SU-DHL-6 (cell line): ENCODE measurements at regions not wholly inside any gene's neighbourhood (a gene's known extent, or its start where the extent isn't known, plus 50 kb on each side); places are given as distances from the start of the nearest gene placed in this dataset.

Experiments
- H2AFZ ChIP-seq: fragments of 200-600 bp; sonication (generic); 2 replicates; pipeline ENCODE4 v1.6.1; 2014; ENCODE audit warnings: low read depth, mild to moderate bottlenecking, moderate library complexity, mixed read lengths, antibody characterized with exemption, low read length; ENCODE audit not compliant: severe bottlenecking
- H3F3A ChIP-seq: fragments of 200-600 bp; shearing (Covaris generic); 2 replicates; pipeline ENCODE4 v1.6.0; 2016; ENCODE audit warnings: antibody characterized with exemption, mild to moderate bottlenecking; ENCODE audit not compliant: insufficient read depth
- H3K27ac ChIP-seq: fragments of 200-600 bp; sonication (generic); 2 replicates; pipeline ENCODE4 v1.5.1; 2016; ENCODE audit warnings: low read depth, mild to moderate bottlenecking, low read length, moderate library complexity, mixed read lengths
- H3K27me3 ChIP-seq: fragments of 200-600 bp; sonication (generic), shearing (Covaris generic); 2 replicates; pipeline ENCODE4 v1.6.0; 2014; ENCODE audit warnings: mild to moderate bottlenecking, low read length
- H3K36me3 ChIP-seq: fragments of 200-600 bp; sonication (generic); 2 replicates; pipeline ENCODE4 v1.6.1; 2014; ENCODE audit warnings: mild to moderate bottlenecking, low read length, mixed read lengths
- H3K4me2 ChIP-seq: fragments of 300-600, 200-600 bp; shearing (Covaris generic), sonication (generic); 2 replicates; pipeline ENCODE4 v1.6.0; 2014; ENCODE audit warnings: low read length, low read depth, mild to moderate bottlenecking; ENCODE audit not compliant: poor library complexity, severe bottlenecking
- H3K4me3 ChIP-seq: fragments of 200-600 bp; sonication (generic); 2 replicates; pipeline ENCODE4 v1.5.1; 2014; ENCODE audit warnings: antibody characterized with exemption, low read length, mild to moderate bottlenecking, mixed read lengths; ENCODE audit not compliant: insufficient read depth, poor library complexity, severe bottlenecking
- H3K79me2 ChIP-seq: fragments of 200-600 bp; sonication (generic); 2 replicates; pipeline ENCODE4 v1.6.1; 2014; ENCODE audit warnings: mild to moderate bottlenecking, low read length, moderate library complexity; ENCODE audit not compliant: insufficient read depth
- H3K9ac ChIP-seq: fragments of 200-600 bp; sonication (generic); 2 replicates; pipeline ENCODE4 v1.7.0; 2014; ENCODE audit warnings: mild to moderate bottlenecking, low read length
- H3K9me2 ChIP-seq: fragments of 200-600 bp; sonication (generic); replicated peaks from 2 replicates; pipeline ENCODE4 v1.6.1; 2014; ENCODE audit warnings: low read length; ENCODE audit not compliant: insufficient read depth
- H3K9me3 ChIP-seq: fragments of 200-600 bp; sonication (generic); 2 replicates; pipeline ENCODE4 v1.6.1; 2014; ENCODE audit warnings: low read length, mixed read lengths; ENCODE audit not compliant: insufficient read depth
- H4K20me1 ChIP-seq: fragments of 200-600 bp; sonication (generic); 2 replicates; pipeline ENCODE4 v1.6.1; 2014; ENCODE audit warnings: low read depth, mild to moderate bottlenecking, antibody characterized with exemption, low read length, moderate library complexity, mixed read lengths
- EZH2phosphoT487 ChIP-seq: fragments of 200-600 bp; sonication (generic), shearing (Covaris generic); conservative IDR thresholded peaks from 2 replicates; pipeline ENCODE4 v1.6.1; 2018; ENCODE audit warnings: mild to moderate bottlenecking, antibody characterized with exemption, low read length, moderate library complexity, mixed read lengths
- TF ChIP-seq, protein P1 (sequence below): fragments of 200-600 bp; sonication (generic); IDR thresholded peaks from one replicate; pipeline ENCODE4 v1.5.1; 2017; ENCODE audit warnings: antibody characterized with exemption, mild to moderate bottlenecking, low read length, moderate library complexity; ENCODE audit not compliant: insufficient read depth, poor library complexity, severe bottlenecking

DNA sequence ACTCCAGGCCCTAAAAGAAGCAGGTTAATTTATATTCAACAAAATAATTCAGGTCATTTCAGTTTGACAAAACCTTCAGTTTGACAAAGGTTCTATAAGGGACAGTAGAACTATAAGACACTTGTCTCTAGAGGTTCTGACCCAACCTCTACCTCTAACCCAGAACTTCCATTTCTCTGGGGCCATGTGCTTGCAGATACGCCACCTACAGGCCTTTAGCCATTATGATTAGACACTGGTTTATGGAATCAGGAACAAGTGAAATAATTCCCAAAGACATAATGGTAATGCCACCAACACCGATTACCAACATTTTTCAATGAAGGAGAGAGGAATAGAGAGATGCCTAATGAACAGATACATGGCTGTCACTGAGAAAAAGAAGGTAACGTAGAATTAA is 733.9 kb downstream of the PRELID2 start:
- H3K4me2 ChIP-seq = no peak overlapping the region
- H4K20me1 ChIP-seq = no peaks in the 10 kb centered on the region
- H3K9me2 ChIP-seq = no peaks in the 10 kb centered on the region
- no peak overlapping the region for H3K4me3 ChIP-seq
- no peaks in the 10 kb centered on the region for H3K79me2 ChIP-seq
- H3K27ac ChIP-seq = no peak overlapping the region
- no peaks in the 10 kb centered on the region for H3K27me3 ChIP-seq
- H3K9ac ChIP-seq = no peak overlapping the region
- no peak overlapping the region for H2AFZ ChIP-seq
- H3K9me3 ChIP-seq = no peaks in the 10 kb centered on the region
- H3K36me3 ChIP-seq = no peaks in the 10 kb centered on the region
- TF ChIP-seq, protein P1, sequence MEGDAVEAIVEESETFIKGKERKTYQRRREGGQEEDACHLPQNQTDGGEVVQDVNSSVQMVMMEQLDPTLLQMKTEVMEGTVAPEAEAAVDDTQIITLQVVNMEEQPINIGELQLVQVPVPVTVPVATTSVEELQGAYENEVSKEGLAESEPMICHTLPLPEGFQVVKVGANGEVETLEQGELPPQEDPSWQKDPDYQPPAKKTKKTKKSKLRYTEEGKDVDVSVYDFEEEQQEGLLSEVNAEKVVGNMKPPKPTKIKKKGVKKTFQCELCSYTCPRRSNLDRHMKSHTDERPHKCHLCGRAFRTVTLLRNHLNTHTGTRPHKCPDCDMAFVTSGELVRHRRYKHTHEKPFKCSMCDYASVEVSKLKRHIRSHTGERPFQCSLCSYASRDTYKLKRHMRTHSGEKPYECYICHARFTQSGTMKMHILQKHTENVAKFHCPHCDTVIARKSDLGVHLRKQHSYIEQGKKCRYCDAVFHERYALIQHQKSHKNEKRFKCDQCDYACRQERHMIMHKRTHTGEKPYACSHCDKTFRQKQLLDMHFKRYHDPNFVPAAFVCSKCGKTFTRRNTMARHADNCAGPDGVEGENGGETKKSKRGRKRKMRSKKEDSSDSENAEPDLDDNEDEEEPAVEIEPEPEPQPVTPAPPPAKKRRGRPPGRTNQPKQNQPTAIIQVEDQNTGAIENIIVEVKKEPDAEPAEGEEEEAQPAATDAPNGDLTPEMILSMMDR = peak; percentile 14
- no peak for TF ChIP-seq EZH2phosphoT487
- H3F3A ChIP-seq = no peaks in the 10 kb centered on the region

DNA sequence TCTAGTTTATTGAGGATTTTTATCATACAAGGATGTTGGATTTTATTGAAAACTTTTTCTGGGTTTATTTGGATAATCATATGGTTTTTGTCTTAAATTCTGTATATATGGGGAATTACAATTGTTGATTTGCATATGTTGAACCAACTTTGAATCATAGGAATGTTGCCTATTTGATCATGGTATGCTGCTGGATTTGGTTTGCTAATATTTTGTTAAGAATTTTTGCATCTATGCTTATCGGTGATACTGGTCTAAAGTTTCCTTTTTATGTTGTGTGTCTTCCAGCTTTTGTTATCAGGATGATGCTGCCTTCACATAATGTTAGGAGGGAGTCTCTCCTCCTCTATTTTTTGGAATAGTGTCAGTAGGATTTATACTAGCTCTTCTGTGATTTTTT is 745.0 kb downstream of the PRELID2 start:
- Histone ChIP-seq H3K4me3 (no peak overlapping the region), H3K79me2 (no peaks in the 10 kb centered on the region), H3K36me3 (no peaks in the 10 kb centered on the region), H3K9me2 (no peaks in the 10 kb centered on the region), H3K9me3 (no peaks in the 10 kb centered on the region), H3K4me2 (no peak overlapping the region), H3F3A (no peaks in the 10 kb centered on the region), H2AFZ (no peak overlapping the region), H3K27ac (no peak overlapping the region), H4K20me1 (no peaks in the 10 kb centered on the region), H3K9ac (no peak overlapping the region), H3K27me3 (no peaks in the 10 kb centered on the region)
- TF ChIP-seq, protein P1 = no peak
- no peak for TF ChIP-seq EZH2phosphoT487

DNA sequence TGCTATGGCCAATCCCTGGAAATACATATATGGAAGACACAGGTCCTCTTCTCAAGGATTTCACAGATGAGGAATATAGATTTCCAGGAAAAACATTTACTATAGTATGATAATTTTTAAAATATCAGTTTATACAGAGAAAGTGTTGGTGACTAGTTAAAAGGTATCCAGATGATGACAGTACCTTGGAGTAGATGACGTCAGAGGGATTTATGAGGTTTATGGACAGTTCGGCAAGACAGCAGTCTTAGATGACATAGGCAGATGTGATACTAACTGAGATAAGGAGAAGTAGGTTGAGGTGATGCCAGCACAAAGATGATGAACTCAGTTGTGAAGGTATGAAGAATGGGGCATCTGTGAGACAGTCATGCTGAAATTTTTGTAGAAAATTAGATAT is 750.3 kb downstream of the PRELID2 start:
- TF ChIP-seq EZH2phosphoT487 = no peak
- TF ChIP-seq, protein P1 = no peak
- Histone ChIP-seq H2AFZ (no peak overlapping the region), H3K9me2 (no peaks in the 10 kb centered on the region), H4K20me1 (no peaks in the 10 kb centered on the region), H3K27ac (no peak overlapping the region), H3K4me2 (no peak overlapping the region), H3K4me3 (no peak overlapping the region), H3K36me3 (no peaks in the 10 kb centered on the region), H3K9ac (no peak overlapping the region), H3K27me3 (no peaks in the 10 kb centered on the region), H3F3A (no peaks in the 10 kb centered on the region), H3K9me3 (no peaks in the 10 kb centered on the region), H3K79me2 (no peaks in the 10 kb centered on the region)
